Activated CD8-positive, alpha-beta memory T cell treated with anti-CD3 and anti-CD28 coated beads for 48 hours (primary cell): ENCODE measurements at regions not wholly inside any gene's neighbourhood (a gene's known extent, or its start where the extent isn't known, plus 50 kb on each side); places are given as distances from the start of the nearest gene placed in this dataset.
"Not testable (repeated sequence)": the region's sequence is repeated elsewhere in the genome, so short reads cannot be mapped to it uniquely, and the experiment has no call there.

Experiments used
- DNase-seq, 3 experiments: peaks; one replicate each; pipeline ENCODE4 v3.0.0-alpha.2; 2020; ENCODE audit warnings: low read depth in 2 of 3, low spot score in 2 of 3

DNA sequence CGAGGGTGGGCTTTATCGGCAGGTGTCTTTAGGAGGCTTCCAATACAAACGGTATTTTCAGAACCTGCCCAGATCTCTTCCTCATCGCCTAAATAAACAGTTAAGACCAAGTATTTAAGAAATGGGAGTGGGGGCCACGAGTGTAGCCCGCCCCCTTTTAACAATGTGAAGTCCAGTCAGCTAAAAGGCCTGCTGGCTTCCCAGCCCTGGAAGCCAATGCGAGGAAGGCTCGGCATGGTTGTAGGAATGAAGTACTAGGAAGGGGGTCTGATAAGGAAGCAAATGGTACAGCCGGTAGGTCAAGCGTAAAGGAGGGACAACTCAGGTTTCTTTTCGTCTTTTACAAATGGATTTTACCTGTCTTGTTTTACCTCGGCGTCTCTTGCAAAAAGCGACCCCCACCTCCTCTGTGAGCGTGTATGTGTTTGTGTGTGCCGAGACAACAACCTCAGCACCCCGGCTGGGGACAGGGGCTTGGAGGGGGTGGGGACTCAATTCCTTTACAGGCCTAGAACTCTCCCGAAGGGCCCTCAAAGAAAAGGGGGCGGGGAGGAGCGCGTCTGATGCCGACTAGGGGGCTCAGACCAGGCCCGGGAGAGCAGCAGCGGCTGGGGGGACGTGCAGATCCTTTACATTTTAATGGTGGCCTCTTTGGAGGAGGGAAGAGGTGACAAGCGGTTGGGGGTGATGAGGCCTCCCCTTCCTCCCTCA lies 147.6 kb downstream of the GPR85 start:
- no peak for DNase-seq

DNA sequence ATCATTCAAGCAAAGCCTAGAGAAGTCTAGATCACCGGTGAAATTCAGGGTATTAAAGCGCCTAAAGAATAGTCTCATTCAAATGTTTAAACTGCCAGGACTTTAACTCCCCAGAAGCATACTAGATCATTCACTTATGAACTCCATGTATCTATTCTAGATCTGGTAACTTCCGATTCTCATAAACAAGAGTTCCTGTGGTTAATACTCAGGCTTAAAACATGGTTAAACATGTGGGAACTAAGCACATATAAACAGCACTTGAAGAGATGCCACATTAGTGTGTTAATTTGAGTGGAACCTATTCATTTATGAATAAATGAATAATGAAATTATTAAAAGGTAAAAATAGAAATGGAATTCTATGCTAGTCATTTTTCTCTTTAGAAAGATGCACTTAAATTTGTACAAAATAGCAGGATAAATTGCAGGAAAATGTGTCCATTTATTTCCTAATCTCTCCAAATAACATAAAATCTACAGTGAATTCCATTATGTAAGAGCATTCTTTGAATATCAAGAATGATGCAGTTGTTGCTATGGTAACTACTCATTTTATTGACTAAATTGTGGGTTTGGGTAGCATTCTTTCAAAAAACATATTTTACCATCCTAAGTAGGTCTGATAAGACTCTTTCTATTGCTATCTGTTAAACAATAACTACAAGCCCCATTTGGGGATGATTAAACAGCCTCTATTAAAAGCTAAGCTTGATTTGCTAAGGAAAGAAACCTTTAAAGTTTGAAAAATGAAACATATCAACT lies 147.6 kb upstream of the TMEM168 start:
- DNase-seq: no peak

DNA sequence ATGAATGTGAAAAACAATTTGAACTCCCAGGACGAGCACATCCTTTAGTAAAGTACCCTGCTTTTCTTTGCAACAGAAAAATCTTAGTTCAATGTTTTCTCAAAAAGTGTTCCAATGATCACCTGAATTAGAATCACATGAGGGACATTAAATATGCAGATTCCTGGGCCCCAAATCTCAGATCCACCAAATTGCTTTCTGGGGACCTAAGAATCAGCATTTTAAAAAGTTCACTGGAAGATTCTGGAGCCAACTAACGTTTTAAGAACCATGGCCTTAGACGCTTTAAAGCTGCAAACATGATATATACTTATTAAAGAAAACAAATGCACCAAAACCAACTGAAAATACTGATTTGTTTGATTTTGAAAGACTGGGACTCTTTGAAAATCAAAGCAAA lies 143.4 kb upstream of the TMEM168 start:
- DNase-seq: no peak

DNA sequence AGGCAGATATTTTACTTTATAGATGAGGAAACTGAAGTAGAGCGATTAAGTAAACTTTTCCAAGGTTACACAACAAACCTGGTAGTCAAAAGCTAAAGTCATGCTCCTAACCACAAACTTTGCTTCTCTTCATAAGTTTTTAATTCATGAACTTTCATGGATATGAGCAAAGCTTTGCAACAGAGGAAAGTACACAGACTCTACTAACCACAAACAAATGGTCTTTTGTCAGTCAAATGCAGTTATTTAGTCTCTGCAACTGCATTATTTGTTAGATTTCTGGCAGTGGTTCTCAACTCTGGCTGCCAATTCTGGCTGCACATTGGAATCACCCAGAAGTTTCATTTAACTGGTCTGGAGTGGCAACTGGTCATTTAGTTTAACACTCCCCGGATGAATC lies 140.6 kb upstream of the TMEM168 start:
- no peak for DNase-seq

DNA sequence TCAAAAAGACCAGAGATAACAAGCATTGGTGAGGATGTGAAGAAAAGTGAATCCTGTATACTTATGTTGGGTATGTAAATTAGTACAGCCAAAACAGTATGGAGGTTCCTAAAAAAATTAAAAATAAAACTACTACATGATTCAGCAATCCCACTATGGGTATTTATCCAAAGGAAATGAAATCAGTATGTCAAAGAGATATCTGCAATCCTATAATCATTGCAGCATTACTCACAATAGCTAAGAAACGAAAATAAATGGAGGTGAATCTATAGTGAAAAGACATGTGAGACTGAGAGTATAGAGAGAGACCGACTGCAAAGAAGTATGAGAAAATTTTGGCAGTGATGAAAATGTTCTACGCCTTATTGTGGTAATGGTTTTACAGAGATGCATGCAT lies 139.2 kb upstream of the TMEM168 start:
- DNase-seq: no peak

DNA sequence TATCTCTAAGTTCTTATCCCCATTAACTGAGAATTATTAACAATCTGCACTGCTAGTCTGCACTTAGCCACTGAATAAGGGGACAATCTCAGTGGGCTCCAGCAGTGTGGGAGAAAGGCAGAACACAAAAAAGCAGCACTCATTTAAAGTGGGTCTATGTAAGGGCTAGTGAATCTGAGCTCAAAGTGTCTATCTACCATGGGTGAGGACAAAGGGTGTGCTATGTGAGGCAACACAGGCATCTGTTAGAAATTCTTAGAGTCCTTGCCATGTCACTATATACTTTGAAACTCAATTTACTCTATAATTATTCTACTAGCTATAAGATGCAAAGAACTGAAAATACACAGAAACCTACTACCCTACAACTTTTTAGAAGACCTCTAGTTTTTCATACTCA lies 135.8 kb upstream of the TMEM168 start:
- DNase-seq: no peak

DNA sequence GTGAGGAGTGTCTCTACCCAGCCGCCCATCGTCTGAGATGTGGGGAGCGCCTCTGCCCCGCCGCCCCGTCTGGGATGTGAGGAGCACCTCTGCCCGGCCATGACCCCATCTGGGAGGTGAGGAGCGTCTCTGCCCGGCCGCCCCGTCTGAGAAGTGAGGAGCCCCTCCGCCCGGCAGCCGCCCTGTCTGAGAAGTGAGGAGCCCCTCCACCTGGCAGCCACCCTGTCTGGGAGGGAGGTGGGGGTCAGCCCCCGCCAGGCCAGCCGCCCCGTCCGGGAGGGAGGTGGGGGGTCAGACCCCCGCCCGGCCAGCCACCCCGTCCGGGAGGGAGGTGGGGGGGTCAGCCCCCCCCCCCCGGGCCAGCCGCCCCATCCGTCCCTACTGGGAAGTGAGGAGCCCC lies 132.4 kb upstream of the TMEM168 start:
- DNase-seq: not testable (repeated sequence)

DNA sequence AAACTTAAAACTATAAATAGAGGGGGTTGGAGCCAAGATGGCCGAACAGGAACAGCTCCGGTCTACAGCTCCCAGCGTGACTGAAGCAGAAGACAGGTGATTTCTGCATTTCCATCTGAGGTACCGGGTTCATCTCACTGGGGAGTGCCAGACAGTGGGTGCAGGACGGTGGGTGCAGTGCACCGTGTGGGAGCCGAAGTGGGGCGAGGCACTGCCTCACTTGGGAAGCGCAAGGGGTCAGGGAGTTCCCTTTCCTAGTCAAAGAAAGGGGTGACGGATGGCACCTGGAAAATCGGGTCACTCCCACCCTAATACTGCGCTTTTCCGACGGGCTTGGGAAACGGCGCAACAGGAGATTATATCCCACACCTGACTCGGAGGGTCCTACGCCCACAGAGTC lies 126.2 kb upstream of the TMEM168 start:
- DNase-seq: not testable (repeated sequence)

DNA sequence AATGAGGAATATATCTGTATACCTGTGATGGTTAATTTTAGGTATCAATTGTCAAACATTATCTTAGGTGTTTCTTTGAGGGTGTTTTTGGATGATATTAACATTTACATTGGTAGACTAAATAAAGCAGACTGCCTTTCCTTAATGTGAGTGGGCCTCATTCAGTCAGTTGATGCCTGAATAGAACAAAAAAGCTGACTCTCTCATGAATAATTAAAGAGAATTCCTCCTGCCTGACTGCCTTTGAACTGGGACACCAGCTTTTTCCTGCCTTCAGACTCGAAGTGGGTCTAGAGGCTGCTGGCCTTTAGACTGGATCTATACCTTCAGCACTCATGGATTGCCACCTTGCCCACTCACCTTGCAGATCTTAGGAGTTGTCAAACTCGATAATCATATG lies 117.9 kb upstream of the TMEM168 start:
- DNase-seq: no peak

DNA sequence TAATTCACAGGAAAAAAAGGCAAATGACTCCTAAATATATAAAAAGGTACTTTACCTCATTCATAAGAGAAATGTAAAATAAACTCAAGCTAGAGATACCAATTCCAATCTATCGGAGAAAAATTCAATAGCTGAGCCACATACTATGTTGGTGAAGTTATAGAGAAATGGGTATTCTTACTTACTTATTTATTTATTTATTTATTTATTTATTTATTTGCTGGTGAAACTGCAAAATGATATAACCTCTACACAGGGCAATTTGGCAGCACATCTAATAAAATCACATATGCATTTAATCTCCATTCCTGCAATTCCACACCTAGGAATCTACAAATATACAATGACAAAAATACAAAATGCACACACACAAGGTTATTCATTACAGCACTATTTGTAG lies 117.5 kb upstream of the TMEM168 start:
- DNase-seq: no peak

DNA sequence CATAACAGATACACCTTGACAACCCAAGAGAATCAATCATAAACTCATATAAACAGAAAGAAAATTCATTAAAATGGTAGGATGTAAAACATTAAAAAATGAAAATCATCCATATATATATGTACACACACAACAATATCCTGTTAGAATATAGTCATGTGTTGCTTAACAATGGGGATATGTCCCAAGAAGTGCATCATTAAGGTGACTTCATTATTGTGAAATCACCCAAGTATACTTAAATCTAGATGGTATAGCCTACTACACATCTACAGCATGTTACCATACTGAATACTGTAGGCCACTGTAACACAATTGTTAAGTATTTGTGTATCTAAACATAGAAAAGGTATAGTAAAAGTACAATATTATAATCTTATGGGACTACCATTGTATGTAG lies 115.8 kb upstream of the TMEM168 start:
- no peak for DNase-seq

DNA sequence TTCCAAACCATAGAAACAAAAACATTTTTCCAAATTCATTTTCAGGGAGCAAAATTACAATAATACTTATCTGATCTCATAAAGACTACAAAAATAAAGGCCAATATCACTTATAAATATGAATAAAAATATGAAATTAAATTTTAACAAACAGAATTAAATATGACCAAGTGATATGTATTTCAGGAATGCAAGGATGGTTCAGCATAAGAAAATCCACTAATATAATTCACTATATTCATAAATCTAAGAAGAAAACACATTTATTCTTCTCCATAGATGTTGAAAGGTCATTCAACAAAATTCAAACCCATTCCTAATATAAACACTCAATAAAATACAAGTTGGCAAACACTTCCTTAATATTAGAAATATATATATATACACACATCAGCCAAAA lies 115.2 kb upstream of the TMEM168 start:
- DNase-seq: no peak

DNA sequence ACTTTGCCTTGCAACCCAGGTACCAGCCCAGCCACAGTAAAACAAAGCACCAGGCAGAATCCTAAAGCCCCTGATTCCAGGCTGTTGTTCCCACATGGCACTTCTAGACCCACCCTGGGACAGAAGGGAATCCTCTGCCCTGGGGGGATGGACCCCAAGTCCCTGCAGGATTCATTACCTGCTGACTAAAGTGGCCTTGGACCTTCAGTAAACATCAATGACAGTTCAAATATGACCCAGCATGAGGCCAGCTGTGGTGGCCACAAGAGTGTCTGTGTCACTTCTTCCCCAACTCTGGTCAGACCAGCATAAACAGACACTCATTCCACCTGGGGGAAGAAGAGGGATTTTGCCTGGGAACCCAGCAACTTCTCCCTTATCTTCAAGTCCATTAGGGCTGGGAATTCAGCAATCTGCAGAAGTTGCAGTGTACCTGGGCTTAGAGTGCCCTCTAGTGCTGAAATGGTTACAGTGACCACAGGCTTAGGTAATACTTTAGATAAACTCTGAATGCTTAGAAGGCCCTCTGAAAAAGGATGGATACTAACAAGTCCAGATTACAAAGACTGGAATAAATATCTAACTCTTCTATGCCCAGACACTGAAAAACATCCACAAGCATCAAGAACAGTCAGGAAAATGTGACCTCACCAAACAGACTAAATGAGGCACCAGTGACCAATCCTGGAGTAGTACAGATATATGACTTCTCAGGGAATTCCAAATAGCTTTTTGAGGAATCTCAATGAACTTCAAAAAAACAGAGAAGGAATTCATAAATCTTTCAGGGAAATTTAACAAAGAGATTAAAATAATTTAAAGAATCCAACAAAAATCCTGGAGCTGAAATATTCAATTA lies 108.5 kb upstream of the TMEM168 start:
- DNase-seq: no peak

DNA sequence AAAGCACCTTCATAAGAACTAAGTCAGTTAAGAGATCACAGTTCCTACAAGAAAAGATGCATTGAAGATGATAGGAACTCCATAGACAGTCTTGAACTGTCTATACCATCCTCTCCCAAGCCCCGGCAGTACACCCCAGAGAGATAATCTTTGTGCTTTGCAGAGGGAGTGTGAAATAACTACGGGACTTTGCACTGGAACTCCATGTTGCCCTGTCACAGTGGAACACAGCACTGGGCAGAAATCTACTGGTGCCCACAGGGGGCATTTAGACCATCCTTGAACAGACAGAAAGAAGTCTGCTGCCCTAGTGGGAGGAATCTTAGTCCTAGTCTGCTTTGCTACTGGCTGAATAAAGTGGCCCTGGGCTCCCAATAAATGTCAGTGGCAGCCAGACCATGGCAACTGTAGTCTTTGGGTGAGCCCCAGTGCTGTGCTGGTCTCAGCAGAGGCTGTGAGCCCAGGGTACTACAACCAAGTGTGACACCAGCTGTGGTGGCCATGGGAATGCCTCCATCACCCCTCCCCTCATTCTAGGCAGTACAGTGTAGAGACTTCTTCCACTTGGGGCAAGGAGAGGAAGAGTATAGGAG lies 107.7 kb upstream of the TMEM168 start:
- DNase-seq: no peak

DNA sequence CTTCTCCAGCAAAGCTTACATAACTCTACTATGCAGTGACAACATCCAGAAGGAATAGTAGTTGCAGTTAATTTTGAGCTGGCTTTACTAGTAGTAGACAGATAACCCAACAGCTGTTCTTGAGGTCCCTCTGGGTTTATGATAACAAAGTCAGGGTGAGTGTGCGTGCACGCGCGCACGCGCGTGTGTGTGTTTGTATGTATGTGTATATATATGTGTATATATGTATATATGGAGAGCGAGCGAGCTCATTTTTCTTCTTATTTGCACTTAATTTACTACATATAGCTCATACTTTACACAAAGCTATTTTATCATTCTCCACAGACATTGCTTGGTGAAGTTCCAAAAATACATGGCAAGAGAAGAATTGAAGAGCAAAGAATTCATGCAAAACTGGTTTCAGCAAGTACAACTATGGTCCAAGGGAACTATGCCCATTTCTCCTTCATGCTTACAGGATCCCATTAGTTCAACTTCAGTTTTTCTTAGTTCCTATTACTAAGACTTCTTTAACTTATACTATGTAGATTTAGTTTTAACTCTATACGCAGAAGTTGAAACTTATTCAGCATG lies 105.9 kb upstream of the TMEM168 start:
- DNase-seq: no peak

DNA sequence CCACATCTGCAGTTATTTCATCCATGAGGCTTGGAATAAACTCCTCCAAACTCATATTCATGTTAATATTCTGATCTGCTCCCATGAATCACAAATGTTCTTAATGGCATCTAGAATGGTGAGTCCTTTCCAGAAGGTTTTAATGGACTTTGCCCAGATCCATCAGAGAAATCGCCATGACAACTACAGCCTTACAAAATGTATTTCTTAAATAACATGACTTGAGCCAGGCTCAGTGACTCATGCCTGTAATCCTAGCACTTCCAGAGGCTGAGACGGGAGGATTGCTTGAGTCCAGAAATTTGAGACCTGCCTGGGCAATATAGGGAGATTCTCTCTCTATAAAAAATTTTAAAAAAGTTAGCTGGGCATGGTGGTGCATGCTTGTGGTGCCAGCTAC lies 102.1 kb upstream of the TMEM168 start:
- no peak for DNase-seq

DNA sequence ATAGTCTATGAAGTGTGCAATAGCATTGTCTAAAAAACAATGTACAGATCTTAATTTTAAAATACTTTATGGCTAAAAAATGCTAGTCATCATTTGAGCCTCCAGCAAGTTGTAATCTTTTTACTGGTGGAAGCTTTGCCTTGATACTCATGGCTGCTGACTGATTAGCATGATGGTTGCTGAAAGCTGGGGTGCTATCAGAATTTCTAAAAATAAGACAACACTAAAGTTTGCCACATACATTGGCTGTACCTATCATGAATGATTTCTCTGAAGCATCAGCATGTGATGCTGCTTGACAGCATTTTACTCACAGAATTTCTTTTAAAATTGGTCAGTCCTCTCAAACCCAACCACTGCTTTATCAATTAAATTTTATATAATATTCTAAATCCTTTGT lies 101.5 kb upstream of the TMEM168 start:
- DNase-seq: no peak

DNA sequence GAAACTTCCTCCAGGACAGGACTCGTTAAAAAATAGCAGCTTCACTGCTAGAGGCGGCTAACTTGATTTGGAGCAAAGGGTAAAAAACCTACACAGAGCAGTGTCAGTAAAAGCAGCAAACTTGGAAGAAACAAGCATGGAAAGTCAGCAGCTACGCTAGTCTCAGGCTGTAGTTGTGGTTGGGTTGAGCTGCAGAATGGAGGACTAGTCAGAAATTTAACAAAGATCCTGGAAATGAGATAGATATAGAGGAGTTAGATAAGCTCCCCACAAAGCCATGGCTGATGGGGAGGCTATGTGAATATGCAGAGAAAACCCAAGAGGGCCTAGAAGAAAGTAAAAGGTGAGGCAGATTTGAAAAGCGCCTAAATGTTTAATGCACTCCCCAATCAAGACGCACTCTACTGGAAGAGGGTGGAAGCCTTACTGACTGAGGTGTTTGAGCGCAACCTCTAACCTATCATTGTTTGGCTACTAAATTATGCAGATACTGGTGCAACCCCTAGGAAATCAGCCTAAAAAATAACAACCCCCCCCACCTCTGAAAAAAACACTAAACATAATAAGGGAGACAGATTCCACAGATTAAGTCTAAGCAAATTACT lies 99.7 kb upstream of the TMEM168 start:
- DNase-seq: no peak

DNA sequence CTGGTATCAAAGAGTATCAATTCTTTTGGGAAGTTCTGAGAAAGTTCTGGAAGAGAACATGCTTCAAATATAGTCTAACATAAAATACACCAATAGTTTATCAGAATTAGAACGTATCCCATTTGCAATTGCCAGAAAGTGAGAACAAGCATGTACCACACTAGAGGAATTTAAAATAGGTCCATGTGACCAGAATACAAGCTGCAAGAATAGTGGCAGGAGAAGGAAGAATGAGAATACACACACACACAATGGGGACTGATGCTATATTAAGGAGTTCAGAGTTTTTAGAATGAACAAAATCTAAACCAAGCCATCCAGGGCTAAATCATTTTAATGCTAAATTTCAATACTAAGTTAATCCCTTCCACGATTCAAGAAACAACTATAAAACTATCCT lies 99.1 kb upstream of the TMEM168 start:
- DNase-seq: no peak

DNA sequence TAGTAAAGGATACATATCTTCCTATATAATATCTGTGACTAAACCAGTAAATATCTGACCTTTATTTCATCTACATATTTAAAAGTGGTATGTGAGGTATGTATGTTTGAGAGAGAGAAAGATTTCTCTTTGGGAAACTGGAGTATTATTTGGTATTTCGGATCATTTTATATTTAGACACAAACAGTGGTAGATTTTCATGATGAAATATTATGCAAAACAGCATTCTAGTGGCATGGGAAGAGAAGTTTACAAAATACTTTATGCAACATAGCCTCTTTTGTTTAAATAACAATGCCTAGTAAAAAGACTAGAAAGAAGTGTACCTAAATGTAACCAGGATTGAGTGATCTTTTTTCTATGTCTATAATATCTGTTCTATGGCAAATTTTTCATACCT lies 98.6 kb upstream of the TMEM168 start:
- DNase-seq: no peak

DNA sequence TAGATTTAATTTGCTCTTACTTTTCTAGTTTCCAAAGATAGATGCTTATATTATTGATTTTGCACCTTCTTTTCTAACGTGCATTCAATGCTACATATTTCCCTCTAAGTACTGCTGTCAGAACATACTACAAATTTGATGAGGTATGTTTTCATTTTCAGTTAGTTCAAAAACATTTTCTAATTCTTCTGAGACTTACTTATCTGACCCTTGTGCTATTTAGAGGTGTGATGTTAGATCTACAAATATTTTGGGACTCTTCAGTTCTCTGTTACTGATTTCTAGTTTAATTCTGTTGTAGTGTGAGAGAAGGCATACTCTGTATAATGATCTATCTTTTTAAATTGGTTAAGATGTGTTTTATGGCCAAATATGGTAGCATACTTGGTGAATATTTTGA lies 97.8 kb upstream of the TMEM168 start:
- DNase-seq: no peak
